Breast epithelium (tissue), 4 donors: ENCODE measurements at regions not wholly inside any gene's neighbourhood (a gene's known extent, or its start where the extent isn't known, plus 50 kb on each side); places are given as distances from the start of the nearest gene placed in this dataset.

Experiments
- DNase-seq, 2 donors: peaks; one replicate each; pipeline ENCODE4 v3.0.0-alpha.2; 2019; ENCODE audit warnings: low spot score in 2 of 2
- H3K27ac ChIP-seq, 2 donors: fragments of 200-600 bp; sonication (generic) in 1 of 2; one replicate each; pipeline ENCODE4 v1.5.1; 2016 to 2019; ENCODE audit warnings: mild to moderate bottlenecking in 1 of 2
- H3K27me3 ChIP-seq, 2 donors: fragments of 200-600 bp; sonication (generic) in 1 of 2; one replicate each; pipeline versions ENCODE4 v1.5.1 to v1.6.0; 2017 to 2019; ENCODE audit warnings: control low read depth in 1 of 2, mild to moderate bottlenecking in 1 of 2
- H3K36me3 ChIP-seq: fragments of 200-600 bp; one replicate; pipeline ENCODE4 v1.5.1; 2019
- H3K4me1 ChIP-seq, 2 donors: fragments of 200-600 bp; sonication (generic); one replicate each; pipeline ENCODE4 v1.5.1; 2016 to 2019; ENCODE audit warnings: control low read depth in 1 of 2
- H3K4me3 ChIP-seq, 3 donors: fragments of 200-600 bp; sonication (generic); 1 replicate in 2 of 3; 2 replicates in 1 of 3; pipeline ENCODE4 v1.5.1; 2016 to 2019; ENCODE audit warnings: mild to moderate bottlenecking in 3 of 3, moderate library complexity in 2 of 3
- H3K9me3 ChIP-seq, 2 donors: fragments of 200-600 bp; sonication (generic) in 1 of 2; one replicate each; pipeline ENCODE4 v1.5.1; 2016 to 2019; ENCODE audit warnings: control low read depth in 1 of 2
- POLR2A ChIP-seq: fragments of 450-650 bp; IDR thresholded peaks from one replicate; pipeline ENCODE4 v1.6.1; 2016; ENCODE audit warnings: antibody characterized with exemption, mild to moderate bottlenecking, moderate library complexity
- POLR2AphosphoS5 ChIP-seq, 3 donors: sonication (generic); formaldehyde crosslinking; IDR thresholded peaks; one replicate each; pipeline ENCODE4 v1.6.1; 2017; ENCODE audit warnings: antibody characterized with exemption in 3 of 3
- intact Hi-C: fragments of 100-400 bp; cut with DNase I; formaldehyde crosslinking; loops from one replicate; pipeline ENCODE4 v1.15.1; 2023; ENCODE audit warnings: low total_unique reads
- TF ChIP-seq, protein P1 (sequence below), 3 donors: fragments of 450-650 bp; IDR thresholded peaks; one replicate each; pipeline ENCODE4 v1.5.1; 2016 to 2017; ENCODE audit warnings: antibody characterized with exemption in 3 of 3, mild to moderate bottlenecking in 3 of 3, moderate library complexity in 3 of 3

DNA sequence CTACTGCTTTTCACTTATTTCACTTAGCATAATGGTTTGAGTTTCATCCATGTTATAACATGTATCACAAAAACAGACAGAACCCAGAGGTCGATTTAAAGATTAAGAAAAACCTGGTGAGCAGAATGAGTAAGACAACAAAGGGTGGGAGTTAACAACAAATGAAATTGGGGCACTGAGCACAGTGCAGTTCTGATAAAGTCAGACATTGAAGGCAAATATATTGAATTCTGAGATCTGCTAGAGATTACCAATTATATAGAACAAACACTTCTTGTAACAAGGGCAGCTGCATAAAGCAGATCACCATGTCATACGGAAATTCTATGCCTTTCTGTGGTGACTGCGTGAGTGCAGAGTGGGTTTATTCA is 517.3 kb upstream of the RORB start:
- TF ChIP-seq POLR2AphosphoS5 (IDR thresholded peaks at IDR 0.05): no peak
- TF ChIP-seq POLR2A: no peak
- TF ChIP-seq, protein P1, sequence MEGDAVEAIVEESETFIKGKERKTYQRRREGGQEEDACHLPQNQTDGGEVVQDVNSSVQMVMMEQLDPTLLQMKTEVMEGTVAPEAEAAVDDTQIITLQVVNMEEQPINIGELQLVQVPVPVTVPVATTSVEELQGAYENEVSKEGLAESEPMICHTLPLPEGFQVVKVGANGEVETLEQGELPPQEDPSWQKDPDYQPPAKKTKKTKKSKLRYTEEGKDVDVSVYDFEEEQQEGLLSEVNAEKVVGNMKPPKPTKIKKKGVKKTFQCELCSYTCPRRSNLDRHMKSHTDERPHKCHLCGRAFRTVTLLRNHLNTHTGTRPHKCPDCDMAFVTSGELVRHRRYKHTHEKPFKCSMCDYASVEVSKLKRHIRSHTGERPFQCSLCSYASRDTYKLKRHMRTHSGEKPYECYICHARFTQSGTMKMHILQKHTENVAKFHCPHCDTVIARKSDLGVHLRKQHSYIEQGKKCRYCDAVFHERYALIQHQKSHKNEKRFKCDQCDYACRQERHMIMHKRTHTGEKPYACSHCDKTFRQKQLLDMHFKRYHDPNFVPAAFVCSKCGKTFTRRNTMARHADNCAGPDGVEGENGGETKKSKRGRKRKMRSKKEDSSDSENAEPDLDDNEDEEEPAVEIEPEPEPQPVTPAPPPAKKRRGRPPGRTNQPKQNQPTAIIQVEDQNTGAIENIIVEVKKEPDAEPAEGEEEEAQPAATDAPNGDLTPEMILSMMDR (IDR thresholded peaks at IDR 0.05): no peak
- H3K27ac ChIP-seq: no peak overlapping the region
- no peak overlapping the region for H3K4me3 ChIP-seq
- H3K4me1 ChIP-seq: no peaks in the 10 kb centered on the region
- no peaks in the 10 kb centered on the region for H3K9me3 ChIP-seq
- H3K27me3 ChIP-seq: no peaks in the 10 kb centered on the region
- DNase-seq: no peak
- intact Hi-C loops: no loop called here
- no peaks in the 10 kb centered on the region for H3K36me3 ChIP-seq

DNA sequence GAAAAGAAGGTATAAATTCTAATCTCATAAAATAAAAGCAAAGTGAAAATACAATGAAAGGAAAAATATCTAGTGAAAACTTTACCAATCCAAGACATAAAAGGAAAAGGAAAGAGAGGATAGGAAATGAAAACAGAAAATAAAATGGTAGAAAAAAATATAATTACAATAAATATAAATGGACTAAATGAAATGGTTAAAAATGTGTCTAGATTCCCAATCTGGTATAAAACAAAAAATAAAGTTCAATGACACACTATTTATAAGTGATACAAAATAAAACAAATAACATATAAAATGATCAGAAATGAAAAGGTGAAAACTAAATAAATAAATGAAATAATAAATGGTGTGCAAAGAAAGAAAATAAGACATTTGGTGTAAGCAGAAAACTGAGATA is 516.4 kb upstream of the RORB start:
- no peak for DNase-seq
- intact Hi-C loops: no loop called here
- TF ChIP-seq POLR2AphosphoS5 (IDR thresholded peaks at IDR 0.05) (no peak), POLR2A (no peak)
- TF ChIP-seq, protein P1 (IDR thresholded peaks at IDR 0.05): no peak
- H3K36me3 ChIP-seq: no peaks in the 10 kb centered on the region
- no peak overlapping the region for H3K27ac ChIP-seq
- H3K9me3 ChIP-seq: no peaks in the 10 kb centered on the region
- no peaks in the 10 kb centered on the region for H3K27me3 ChIP-seq
- no peaks in the 10 kb centered on the region for H3K4me1 ChIP-seq
- H3K4me3 ChIP-seq: no peak overlapping the region

DNA sequence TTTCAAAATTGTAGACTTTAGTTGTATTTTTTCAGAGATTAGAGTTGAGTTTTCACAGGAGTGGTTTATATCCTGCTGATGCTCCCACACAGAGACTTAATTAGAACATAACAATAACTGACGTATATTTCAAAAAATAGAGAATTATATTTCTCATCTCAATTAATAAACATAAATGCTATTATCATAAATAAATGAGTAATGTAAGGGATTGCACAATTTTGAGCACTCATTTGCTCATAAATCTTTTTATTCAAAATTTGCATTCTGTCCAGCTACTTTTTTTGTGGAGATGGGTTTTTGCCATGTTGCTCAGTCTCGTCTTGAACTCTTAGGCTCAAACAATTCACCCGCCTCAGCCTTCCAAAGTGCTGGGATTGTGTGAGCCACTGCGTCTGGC is 515.7 kb upstream of the RORB start:
- intact Hi-C loops: no loop called here
- H3K27me3 ChIP-seq: no peaks in the 10 kb centered on the region
- no peak overlapping the region for H3K27ac ChIP-seq
- no peaks in the 10 kb centered on the region for H3K4me1 ChIP-seq
- H3K9me3 ChIP-seq: no peaks in the 10 kb centered on the region
- H3K4me3 ChIP-seq: no peak overlapping the region
- TF ChIP-seq, protein P1 (IDR thresholded peaks at IDR 0.05): no peak
- TF ChIP-seq POLR2A: no peak
- no peak for TF ChIP-seq POLR2AphosphoS5 (IDR thresholded peaks at IDR 0.05)
- no peaks in the 10 kb centered on the region for H3K36me3 ChIP-seq
- DNase-seq: no peak

DNA sequence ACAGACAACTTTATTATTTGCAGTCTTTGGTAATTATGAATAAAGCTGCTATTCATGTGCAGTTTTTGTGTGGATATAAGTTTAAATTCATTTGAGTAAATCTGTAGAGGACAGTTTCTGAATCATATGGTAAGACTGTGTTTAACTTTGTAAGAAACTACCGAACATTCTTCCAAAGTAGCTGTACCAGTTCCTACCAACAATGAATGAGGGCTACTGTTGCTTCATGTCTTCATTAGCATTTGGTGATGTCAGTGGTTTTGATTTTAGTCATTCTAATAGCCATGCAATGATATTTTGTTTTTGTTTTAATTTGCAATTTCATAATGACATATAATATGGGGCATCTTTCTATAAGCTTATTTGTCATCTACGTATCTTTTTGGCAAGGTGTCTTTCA is 501.3 kb upstream of the RORB start:
- DNase-seq: no peak
- Histone ChIP-seq H3K27me3 (no peaks in the 10 kb centered on the region), H3K4me1 (no peaks in the 10 kb centered on the region), H3K36me3 (no peaks in the 10 kb centered on the region), H3K9me3 (no peaks in the 10 kb centered on the region), H3K27ac (no peak overlapping the region), H3K4me3 (no peak overlapping the region)
- TF ChIP-seq POLR2A: no peak
- TF ChIP-seq, protein P1 (IDR thresholded peaks at IDR 0.05): no peak
- no peak for TF ChIP-seq POLR2AphosphoS5 (IDR thresholded peaks at IDR 0.05)
- intact Hi-C loops: no loop called here

DNA sequence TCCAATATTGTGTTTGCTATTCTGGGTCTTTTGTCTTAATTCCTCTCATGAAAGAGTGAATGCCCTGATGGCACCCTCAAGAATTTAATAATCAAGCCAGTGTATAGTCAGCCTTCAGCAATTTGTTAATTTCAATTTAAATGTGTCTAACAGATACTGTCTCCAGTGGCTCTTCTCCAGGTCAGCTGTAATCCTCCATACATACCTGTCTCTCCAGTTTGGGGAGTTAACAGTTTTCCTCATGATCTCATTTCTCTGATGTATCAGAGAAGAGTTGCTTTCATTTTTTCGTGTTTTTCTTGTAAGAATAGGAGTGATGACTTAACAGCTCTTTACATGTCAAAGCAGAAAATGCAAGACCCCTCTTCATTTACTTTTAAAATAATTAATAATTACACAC is 500.3 kb upstream of the RORB start:
- intact Hi-C loops: no loop called here
- Histone ChIP-seq H3K36me3 (no peaks in the 10 kb centered on the region), H3K4me3 (no peak overlapping the region), H3K4me1 (no peaks in the 10 kb centered on the region), H3K9me3 (no peaks in the 10 kb centered on the region), H3K27ac (no peak overlapping the region), H3K27me3 (no peaks in the 10 kb centered on the region)
- DNase-seq: no peak
- TF ChIP-seq POLR2AphosphoS5 (IDR thresholded peaks at IDR 0.05) (no peak), POLR2A (no peak)
- TF ChIP-seq, protein P1 (IDR thresholded peaks at IDR 0.05): no peak
